Activated CD4-positive, alpha-beta T cell treated with anti-CD3 and anti-CD28 coated beads, Interleukin-2, amount 10 ng/mL, durations not matched to agents 7 days and 5 days (primary cell): ENCODE measurements at regions not wholly inside any gene's neighbourhood (a gene's known extent, or its start where the extent isn't known, plus 50 kb on each side); places are given as distances from the start of the nearest gene placed in this dataset.

ENCODE experiments used
- CTCF ChIA-PET: fragments of 350-600 bp; sonication (Branson Sonifier 250); formaldehyde crosslinking; loops from one replicate; lab custom pipeline; 2021; ENCODE audit warnings: antibody characterized with exemption; lab: Charles Lee
- POLR2A ChIA-PET: fragments of 350-600 bp; sonication (Branson Sonifier 250); formaldehyde crosslinking; loops from one replicate; lab custom pipeline; 2021; ENCODE audit warnings: antibody characterized with exemption; lab: Charles Lee
- DNase-seq: peaks from one replicate; pipeline ENCODE4 v3.0.0-alpha.2; 2020
- H3K27ac Mint-ChIP-seq: one replicate; pipeline ENCODE4 v1.8.0; 2021; ENCODE audit warnings: mild to moderate bottlenecking, moderate library complexity, mixed read lengths
- H3K27me3 Mint-ChIP-seq: one replicate; pipeline ENCODE4 v1.8.0; 2021; ENCODE audit warnings: mixed read lengths
- H3K36me3 Mint-ChIP-seq: one replicate; pipeline ENCODE4 v1.8.0; 2021; ENCODE audit warnings: low read depth, mixed read lengths
- H3K4me1 Mint-ChIP-seq: one replicate; pipeline ENCODE4 v1.8.0; 2021; ENCODE audit warnings: mixed read lengths
- H3K4me3 Mint-ChIP-seq: one replicate; pipeline ENCODE4 v1.8.0; 2021; ENCODE audit warnings: mild to moderate bottlenecking, moderate library complexity, mixed read lengths
- H3K9me3 Mint-ChIP-seq: one replicate; pipeline ENCODE4 v1.8.0; 2021; ENCODE audit warnings: mixed read lengths

DNA sequence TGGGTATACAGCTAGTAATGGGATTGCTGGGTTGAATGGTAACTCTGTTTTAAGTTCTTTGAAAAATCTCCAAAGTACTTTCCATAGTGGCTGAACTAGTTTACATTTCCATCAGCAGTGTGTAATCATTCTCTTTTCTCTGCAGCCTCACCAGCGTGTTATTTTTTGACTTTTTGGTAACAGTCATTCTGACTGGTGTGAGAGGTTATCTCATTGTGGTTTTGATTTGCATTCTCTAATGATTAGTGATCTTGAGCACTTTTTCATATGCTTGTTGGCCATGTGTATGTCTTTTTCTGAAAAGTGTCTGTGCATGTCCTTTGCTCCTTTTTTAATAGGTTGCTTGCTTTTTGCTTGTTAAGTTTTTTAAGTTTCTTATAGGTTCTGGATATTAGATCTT is 194.2 kb upstream of the PHACTR1 start:
- H3K4me3 Mint-ChIP-seq: no peak overlapping the region
- CTCF ChIA-PET: no interaction called here
- H3K27ac Mint-ChIP-seq: no peak overlapping the region

DNA sequence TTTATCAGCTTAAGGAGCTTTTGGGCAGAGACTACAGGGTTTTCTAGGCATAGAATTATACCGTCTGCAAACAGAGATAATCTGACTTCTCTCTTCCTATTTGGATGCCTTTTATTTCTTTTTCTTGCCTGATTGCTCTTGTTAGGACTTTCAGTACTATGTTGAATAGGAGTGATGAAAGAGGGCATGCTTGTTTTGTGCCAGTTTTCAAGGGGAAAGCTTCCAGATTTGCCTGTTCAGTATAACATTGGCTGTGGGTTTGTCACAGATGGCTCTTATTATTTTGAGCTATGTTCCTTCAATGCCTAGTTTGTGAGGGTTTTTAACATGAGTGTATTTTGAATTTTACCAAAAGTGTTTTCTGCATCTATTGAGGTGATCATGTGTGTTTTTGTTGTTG is 192.8 kb upstream of the PHACTR1 start:
- POLR2A ChIA-PET: no interaction called here
- Mint-ChIP-seq H3K9me3 (no peaks in the 10 kb centered on the region), H3K4me1 (no peaks in the 10 kb centered on the region), H3K27me3 (peaks cover 7% of the 10 kb centered on the region), H3K4me3 (no peak overlapping the region), H3K36me3 (no peaks in the 10 kb centered on the region), H3K27ac (no peak overlapping the region)
- CTCF ChIA-PET: no interaction called here
- no peak for DNase-seq

More for the DNA sequence above, 194.2 kb upstream of the PHACTR1 start:
- Mint-ChIP-seq H3K27me3 (peaks cover 7% of the 10 kb centered on the region), H3K9me3 (no peaks in the 10 kb centered on the region), H3K36me3 (no peaks in the 10 kb centered on the region), H3K4me1 (no peaks in the 10 kb centered on the region)
- POLR2A ChIA-PET: no interaction called here
- no peak for DNase-seq

DNA sequence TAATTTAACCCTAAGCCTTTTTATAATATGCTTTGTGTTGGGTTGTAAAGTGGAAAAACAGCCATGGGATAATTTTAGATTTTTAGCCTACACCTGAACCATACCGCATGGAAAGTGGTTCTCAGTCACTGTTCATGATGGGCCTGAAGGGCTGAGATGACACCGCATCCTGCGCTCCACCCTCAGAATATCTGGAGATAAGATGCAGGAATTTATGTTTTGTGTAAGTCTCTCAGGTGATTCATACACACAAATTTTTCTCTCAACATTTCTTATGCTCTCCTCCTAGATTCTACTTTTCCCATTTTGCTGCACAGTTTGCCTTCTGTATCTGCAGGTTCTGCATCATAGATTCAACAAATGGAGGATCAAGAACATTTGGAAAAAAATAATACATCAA is 191.3 kb upstream of the PHACTR1 start:
- ChIA-PET CTCF (interaction anchor here (0.7 kb wide), 1 partner anchor 18 kb away, joined by 3 read pairs; no protein-coding TSS in a partner anchor), POLR2A (no interaction called here)
- H3K9me3 Mint-ChIP-seq: no peaks in the 10 kb centered on the region
- no peak overlapping the region for H3K27ac Mint-ChIP-seq
- no peak for DNase-seq
- H3K27me3 Mint-ChIP-seq: peaks cover 7% of the 10 kb centered on the region
- H3K36me3 Mint-ChIP-seq: no peaks in the 10 kb centered on the region
- H3K4me1 Mint-ChIP-seq: no peaks in the 10 kb centered on the region
- no peak overlapping the region for H3K4me3 Mint-ChIP-seq

DNA sequence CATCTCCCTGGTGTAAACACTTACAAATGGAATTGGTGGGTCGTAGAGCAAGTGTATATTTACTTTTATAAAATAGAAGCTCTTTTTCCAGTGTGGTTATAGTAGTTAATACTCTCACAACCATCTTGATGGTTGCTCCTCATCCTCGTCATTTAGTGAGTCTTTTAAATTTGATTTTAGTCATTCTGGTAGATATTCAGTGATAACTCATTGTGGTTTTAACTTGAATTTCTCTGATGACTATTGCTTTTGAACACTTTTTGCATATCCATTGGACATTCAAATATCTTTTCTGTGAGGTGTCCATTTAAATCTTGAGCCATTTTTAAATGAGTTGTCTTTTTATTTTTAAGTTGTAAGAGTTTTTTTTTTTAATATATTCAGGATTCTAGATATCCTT is 189.2 kb upstream of the PHACTR1 start:
- POLR2A ChIA-PET: no interaction called here

DNA sequence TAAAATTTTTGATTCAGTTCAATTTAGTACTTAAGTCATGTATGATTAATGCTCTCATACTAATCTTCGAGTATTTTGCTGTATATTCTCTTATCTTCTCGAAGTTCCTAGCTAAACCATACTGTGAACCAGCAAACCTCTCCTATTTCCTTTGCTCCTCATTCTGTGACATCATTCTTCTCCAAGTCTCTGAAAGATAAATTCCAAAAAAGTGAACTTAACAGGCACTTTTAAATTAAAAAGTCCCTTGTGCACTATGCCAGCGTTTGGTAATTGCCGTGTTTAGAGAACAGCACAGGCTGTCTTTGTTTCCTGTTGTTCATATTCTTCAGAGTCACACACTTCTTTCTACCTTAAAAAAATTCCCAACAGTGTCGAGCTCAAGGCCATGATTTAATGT is 188.4 kb upstream of the PHACTR1 start:
- peaks cover 7% of the 10 kb centered on the region for H3K27me3 Mint-ChIP-seq
- H3K9me3 Mint-ChIP-seq: no peaks in the 10 kb centered on the region
- CTCF ChIA-PET: no interaction called here
- H3K4me1 Mint-ChIP-seq: no peaks in the 10 kb centered on the region
- H3K36me3 Mint-ChIP-seq: no peaks in the 10 kb centered on the region
- POLR2A ChIA-PET: no interaction called here
- no peak for DNase-seq
- no peak overlapping the region for H3K27ac Mint-ChIP-seq
- H3K4me3 Mint-ChIP-seq: no peak overlapping the region

More for the DNA sequence above, 189.2 kb upstream of the PHACTR1 start:
- Mint-ChIP-seq H3K4me1 (no peaks in the 10 kb centered on the region), H3K27me3 (peaks cover 7% of the 10 kb centered on the region), H3K27ac (no peak overlapping the region), H3K9me3 (no peaks in the 10 kb centered on the region), H3K36me3 (no peaks in the 10 kb centered on the region), H3K4me3 (no peak overlapping the region)
- no peak for DNase-seq
- CTCF ChIA-PET: no interaction called here

DNA sequence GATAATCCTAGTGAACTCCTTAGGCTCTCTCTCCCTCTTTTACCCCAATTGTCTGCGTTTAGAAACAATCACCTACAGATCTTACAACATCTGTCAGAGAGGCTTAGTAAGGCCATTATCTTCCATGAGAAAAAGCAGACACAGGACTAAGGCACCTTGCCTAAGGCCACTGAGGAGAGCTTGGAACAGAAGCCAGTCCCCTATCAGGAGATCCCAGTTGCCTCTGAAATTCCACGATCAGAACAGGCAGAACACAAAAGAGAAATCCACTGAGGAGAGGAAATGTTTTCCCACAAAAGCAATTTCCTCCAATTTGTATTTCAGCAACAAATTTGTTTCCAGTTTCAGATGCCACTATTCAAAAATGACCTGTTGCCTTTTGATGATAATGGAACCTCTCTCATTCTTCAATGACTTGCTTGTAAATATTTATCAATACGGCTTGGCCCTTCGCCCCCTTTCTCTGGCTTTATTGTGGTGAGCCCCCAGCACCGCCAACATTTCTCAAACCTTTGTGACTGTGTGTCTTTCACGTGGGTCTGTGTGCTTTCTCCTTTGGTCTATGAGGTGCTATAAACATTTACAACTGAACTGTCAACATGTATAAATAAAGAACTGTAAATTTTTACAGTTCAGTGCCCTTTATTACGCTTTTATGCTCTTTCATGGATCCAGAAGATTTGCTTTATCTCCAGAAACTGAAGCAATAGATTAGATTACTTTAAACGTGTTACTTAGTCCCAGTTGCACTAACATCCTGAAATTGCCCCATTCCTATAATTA is 187.8 kb upstream of the PHACTR1 start:
- no peak for DNase-seq
- no peaks in the 10 kb centered on the region for H3K4me1 Mint-ChIP-seq
- POLR2A ChIA-PET: no interaction called here
- H3K27me3 Mint-ChIP-seq: peaks cover 5% of the 10 kb centered on the region
- H3K36me3 Mint-ChIP-seq: no peaks in the 10 kb centered on the region
- H3K27ac Mint-ChIP-seq: no peak overlapping the region
- H3K4me3 Mint-ChIP-seq: no peak overlapping the region
- no peaks in the 10 kb centered on the region for H3K9me3 Mint-ChIP-seq
- CTCF ChIA-PET: no interaction called here

DNA sequence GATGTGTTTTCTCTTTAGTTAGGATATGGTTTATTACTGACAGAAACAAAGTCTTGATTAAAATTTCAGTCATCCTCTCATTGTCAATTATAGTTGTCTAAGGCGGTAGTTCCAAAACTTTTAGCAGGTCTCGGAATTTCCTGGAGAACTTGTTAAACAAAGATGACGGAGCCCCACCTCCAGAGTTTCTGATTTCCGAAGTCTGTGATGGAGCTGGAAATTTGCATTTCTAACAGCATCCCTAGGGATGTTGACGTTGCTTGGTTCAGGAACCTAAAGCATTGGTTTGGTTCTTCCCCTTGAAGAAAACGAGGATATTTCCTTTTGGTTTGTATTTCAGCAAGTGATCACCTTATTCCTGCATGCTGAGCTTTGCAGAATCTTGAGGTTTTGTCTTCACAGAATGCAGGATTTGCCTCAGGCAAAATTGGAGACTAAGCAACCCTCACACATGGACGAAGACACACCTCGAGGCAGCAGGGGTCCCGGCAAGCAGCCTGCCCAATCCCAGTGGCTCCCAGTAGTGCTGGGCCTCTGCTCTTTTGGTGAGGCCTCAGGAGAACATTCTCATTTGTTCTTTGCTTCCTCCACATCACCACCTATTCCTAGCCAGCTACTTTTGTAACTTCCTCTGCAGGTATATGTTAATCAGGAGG is 187.1 kb upstream of the PHACTR1 start:
- ChIA-PET CTCF (no interaction called here), POLR2A (no interaction called here)
- no peak for DNase-seq
- Mint-ChIP-seq H3K9me3 (no peaks in the 10 kb centered on the region), H3K27me3 (peaks cover 2% of the 10 kb centered on the region), H3K4me3 (no peak overlapping the region), H3K4me1 (no peaks in the 10 kb centered on the region), H3K36me3 (no peaks in the 10 kb centered on the region), H3K27ac (no peak overlapping the region)

DNA sequence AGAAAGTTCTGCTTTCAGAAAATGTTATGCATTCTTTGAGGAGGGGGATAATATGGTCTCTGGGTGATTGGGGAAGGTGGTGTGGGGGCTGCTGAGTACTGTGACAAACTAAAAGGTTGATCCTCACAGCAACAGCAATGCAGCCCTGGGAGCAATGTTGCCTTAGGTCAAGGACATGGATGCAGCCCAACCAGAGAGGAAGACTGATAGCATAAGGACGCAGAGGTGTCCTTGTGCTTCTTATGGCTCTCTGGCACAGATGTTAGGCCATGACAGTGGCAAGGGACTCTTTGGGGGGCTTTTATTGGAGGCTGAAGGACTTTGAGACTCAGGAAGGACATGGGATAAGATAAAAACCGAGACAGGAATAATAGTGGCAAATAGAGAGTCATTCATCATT is 186.2 kb upstream of the PHACTR1 start:
- ChIA-PET CTCF (no interaction called here), POLR2A (no interaction called here)
- no peaks in the 10 kb centered on the region for H3K4me1 Mint-ChIP-seq
- DNase-seq: no peak
- no peaks in the 10 kb centered on the region for H3K9me3 Mint-ChIP-seq
- no peaks in the 10 kb centered on the region for H3K27me3 Mint-ChIP-seq
- H3K4me3 Mint-ChIP-seq: no peak overlapping the region
- H3K27ac Mint-ChIP-seq: no peak overlapping the region
- no peaks in the 10 kb centered on the region for H3K36me3 Mint-ChIP-seq

DNA sequence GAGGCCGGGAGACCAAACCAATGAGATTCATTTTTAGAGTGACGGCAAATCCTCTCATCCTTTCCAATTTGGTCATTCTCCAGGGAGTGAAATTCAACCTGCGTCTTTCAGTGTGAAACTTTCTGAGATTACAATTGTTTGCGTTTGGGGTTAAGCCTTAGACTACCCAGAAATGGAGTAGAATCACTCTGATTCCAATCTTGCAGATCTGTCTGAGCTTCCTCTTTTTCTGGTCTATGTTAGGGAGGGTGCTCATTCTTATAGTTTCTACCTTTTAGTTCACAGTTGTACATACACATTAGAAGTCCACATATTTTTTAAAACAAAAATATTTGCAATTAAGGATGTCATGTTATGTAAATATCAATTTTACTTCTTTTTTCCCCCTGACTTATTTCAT is 183.0 kb upstream of the PHACTR1 start:
- no peaks in the 10 kb centered on the region for H3K9me3 Mint-ChIP-seq
- H3K4me1 Mint-ChIP-seq: no peaks in the 10 kb centered on the region
- H3K27me3 Mint-ChIP-seq: no peaks in the 10 kb centered on the region
- H3K27ac Mint-ChIP-seq: no peak overlapping the region
- H3K36me3 Mint-ChIP-seq: no peaks in the 10 kb centered on the region
- no peak overlapping the region for H3K4me3 Mint-ChIP-seq
- POLR2A ChIA-PET: no interaction called here
- no peak for DNase-seq
- CTCF ChIA-PET: no interaction called here

DNA sequence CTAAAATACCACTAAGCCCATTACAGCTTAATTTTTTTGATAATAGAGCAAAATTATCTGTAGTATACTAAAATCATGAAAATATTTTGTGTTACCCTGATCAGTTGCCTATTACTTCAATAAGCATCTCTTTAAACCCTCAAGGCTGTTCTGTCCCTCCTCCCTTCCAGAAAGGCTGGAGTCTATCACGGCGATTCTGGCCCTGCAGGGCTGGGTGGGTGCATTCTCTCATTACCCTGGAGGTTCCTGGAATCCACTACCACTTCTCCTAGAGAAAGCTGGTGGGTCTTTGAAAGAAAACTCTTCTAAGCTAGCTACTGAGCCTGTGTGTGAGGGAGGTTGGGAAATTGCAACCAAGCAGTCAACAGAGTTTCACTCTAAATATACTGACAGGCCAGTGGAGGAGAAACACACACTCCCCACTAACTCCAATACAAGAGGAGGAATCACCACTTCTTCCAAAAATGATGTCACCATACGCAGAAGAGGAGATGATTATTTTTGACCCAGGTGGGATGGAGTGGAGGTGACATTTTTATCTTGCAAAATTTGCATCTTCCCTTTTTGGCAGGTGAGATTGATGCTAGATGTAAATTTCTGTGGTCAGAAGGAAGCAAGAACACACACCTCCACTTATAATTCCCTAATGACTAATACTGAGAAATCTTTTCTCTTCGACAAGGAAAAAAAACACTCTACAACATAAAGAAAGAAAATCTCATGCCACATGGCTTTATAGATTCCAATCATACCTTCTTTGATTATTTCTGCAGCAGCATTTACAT is 182.3 kb upstream of the PHACTR1 start:
- H3K9me3 Mint-ChIP-seq: no peaks in the 10 kb centered on the region
- H3K4me3 Mint-ChIP-seq: no peak overlapping the region
- ChIA-PET POLR2A (no interaction called here), CTCF (no interaction called here)
- DNase-seq: no peak
- H3K36me3 Mint-ChIP-seq: no peaks in the 10 kb centered on the region
- H3K4me1 Mint-ChIP-seq: no peaks in the 10 kb centered on the region
- H3K27ac Mint-ChIP-seq: no peak overlapping the region
- no peaks in the 10 kb centered on the region for H3K27me3 Mint-ChIP-seq

DNA sequence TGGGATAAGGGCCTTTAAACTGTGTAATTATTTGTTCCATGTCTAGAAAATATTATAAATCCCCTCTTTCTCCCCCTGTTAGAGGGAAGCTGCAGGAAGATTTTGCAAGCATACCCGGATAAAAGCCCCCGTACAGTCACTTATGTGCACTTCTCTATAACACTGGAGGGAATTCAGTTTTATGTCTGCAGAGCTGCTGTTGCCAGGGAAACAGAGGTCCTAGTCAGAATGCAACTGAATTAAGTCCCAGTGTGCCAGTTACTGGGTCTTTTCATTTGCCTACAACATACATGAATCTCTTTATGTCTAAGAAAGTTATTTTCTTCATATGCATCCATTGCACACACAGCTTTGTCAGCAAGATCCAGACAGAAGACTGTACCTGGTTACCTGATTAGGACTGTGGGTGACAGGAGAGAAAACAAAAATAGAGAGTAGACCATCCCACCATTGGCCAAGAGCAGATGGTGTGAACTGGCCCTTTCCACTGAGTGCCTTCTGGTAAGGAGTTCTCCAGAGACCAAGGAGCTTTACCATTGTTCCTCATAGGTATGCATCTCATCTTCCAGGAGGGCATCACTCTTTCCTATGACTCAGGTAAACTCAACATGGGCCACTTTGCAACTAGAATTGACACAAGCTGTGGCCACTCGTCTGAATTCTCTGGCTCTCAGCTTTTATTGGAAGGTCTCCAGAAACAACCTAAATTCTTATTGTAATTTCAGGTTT is 180.8 kb upstream of the PHACTR1 start:
- CTCF ChIA-PET: no interaction called here

DNA sequence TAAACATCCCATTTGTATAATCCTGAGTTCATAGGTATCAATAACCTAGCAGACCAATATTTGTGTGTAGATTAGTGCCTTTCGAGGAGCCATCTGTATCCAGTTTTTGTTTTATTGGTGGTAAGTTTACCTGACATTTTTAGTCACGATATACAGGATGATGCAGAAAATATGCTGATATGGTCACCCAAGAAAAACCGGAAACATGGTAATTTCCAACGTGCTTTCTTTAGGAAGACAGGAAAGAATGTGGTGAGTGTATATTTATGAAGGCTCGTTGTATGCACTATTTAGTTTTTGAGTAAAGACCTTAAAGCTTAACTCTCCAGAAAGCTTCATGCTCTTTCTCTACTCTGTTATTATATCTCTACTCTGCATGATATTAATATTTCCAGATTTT is 180.2 kb upstream of the PHACTR1 start:
- ChIA-PET POLR2A (no interaction called here), CTCF (no interaction called here)
- no peak for DNase-seq
- Mint-ChIP-seq H3K9me3 (no peaks in the 10 kb centered on the region), H3K27me3 (no peaks in the 10 kb centered on the region), H3K4me3 (no peak overlapping the region), H3K27ac (no peak overlapping the region), H3K4me1 (no peaks in the 10 kb centered on the region), H3K36me3 (no peaks in the 10 kb centered on the region)

More for the DNA sequence above, 180.8 kb upstream of the PHACTR1 start:
- Mint-ChIP-seq H3K4me1 (no peaks in the 10 kb centered on the region), H3K27me3 (no peaks in the 10 kb centered on the region), H3K9me3 (no peaks in the 10 kb centered on the region), H3K27ac (no peak overlapping the region), H3K4me3 (no peak overlapping the region), H3K36me3 (no peaks in the 10 kb centered on the region)
- POLR2A ChIA-PET: no interaction called here
- DNase-seq: no peak

DNA sequence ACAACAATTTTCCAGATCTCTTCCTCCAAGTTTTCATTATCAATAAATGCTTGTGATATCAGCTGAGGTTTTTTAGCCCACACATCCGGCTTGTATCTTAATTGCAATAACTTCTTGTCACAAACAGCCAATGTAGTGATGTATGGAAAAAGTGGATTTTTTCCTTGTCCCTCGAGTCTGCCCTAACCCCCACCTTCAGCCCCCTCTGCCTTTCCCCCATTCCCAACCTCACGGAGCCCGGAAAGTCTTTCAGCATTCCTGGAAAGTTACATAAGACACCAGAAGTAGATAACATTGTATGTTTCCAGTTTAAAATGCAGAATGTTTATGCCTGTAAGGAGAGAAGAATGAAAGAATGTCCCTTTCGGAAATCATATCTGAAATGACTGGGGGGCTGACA is 179.2 kb upstream of the PHACTR1 start:
- H3K4me3 Mint-ChIP-seq: no peak overlapping the region
- no peaks in the 10 kb centered on the region for H3K9me3 Mint-ChIP-seq
- H3K27me3 Mint-ChIP-seq: peaks cover 2% of the 10 kb centered on the region
- H3K4me1 Mint-ChIP-seq: no peaks in the 10 kb centered on the region
- ChIA-PET POLR2A (no interaction called here), CTCF (no interaction called here)
- no peak for DNase-seq
- no peaks in the 10 kb centered on the region for H3K36me3 Mint-ChIP-seq
- no peak overlapping the region for H3K27ac Mint-ChIP-seq
